Testis (tissue), 2 donors: ENCODE measurements at regions not wholly inside any gene's neighbourhood (a gene's known extent, or its start where the extent isn't known, plus 50 kb on each side); places are given as distances from the start of the nearest gene placed in this dataset.

Source experiments
- CTCF ChIP-seq, 3 experiments: fragments of 450-650 bp in 2 of 3; fragments of 200-600 bp in 1 of 3; sonication (generic) in 1 of 3; IDR thresholded peaks; one replicate each; pipeline ENCODE4 v1.5.1; 2016 to 2019; ENCODE audit warnings: antibody characterized with exemption in 3 of 3, mild to moderate bottlenecking in 2 of 3, moderate library complexity in 1 of 3
- POLR2A ChIP-seq: fragments of 450-650 bp; IDR thresholded peaks from one replicate; pipeline ENCODE4 v1.6.1; 2017; ENCODE audit warnings: antibody characterized with exemption, mild to moderate bottlenecking, moderate library complexity

GRCh38 chr9:101897196-101897595 is 158.7 kb upstream of the GRIN3A start:
- TF ChIP-seq CTCF (IDR thresholded peaks at IDR 0.05) (no peak), POLR2A (no peak)
